ENCODE measurements at regions not wholly inside any gene's neighbourhood (a gene's known extent, or its start where the extent isn't known, plus 50 kb on each side); places are given as distances from the start of the nearest gene placed in this dataset.
"Not testable (repeated sequence)": the region's sequence is repeated elsewhere in the genome, so short reads cannot be mapped to it uniquely, and the experiment has no call there.

DNA sequence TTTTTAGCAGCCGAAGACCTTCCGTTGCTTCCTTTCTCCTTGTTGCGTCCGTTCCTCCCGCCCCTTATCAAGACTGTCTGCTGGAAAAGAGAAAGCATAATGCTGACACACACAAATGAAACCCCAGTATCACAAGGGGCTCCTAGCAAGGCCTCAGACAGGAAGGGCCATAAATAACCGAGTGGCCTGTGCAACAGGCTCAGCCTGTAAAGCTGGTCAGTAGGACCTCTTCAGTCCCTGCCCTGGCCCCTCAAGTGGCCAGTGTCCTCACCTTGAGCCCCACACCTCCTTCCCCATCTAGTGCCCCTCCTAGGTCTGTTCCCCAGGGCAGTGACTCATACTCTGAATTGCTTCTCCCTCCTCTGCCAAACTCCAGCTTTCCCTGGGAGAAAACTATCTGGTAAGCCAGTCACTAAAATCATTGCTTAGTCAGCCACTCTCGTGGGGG is 174.6 kb upstream of the IL12B start:
- DNase-seq: no peak

DNA sequence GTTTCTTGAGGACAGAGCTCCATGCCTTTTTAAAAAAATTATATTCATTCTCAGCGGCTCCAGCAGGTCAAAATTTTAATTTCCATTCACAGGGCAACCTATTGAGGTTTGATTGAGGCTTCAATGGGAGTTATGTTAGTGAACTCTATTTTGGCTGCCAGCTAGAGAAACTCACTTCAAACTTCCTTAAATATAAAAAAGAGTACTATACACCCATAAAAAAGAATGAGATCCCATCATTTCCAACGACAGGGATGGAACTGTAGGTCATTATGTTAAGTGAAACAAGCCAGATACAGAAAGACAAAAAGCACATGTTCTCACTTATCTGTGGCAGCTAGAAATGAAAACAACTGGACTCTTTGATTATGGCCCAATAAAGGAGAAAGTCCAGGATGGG is 176.8 kb upstream of the IL12B start:
- DNase-seq: no peak

DNA sequence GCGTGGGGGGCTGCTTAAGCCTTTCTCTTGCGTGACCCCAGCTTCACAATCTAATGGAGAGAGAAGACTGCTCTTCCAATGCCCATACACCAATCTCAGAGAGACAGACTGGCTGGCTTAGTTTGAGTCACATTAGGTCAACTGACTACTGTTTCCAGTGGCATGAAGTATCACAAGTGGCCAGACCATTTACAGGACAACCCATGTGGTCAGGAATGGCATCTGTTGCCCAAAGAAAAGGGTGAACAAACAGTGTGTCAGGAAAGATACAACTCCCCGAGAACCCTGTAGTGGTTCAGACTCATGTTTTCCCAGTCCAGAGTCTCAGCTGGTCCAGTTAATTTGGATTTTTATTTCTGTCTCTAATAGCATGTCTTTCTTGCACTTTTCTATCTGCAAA is 177.4 kb upstream of the IL12B start:
- DNase-seq: no peak

DNA sequence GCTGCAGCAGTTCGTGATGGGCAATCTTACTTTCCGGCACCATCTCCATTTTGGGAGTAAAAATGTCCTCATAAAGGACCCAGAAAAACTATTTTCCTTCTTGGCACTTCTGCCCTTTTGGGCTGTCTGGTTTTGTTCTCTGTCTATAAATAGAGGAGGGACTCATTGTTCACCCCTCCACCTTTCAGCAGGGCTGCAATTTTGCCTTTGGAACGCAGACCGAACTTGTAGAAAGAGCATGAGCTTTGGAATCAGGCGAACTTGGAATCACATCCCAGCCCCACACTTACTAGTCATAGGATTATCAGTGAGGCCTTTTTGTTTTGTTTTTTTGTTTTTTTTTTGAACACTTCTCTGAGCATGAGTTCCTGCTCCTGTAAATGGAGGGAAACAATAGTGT is 178.1 kb upstream of the IL12B start:
- DNase-seq: no peak

DNA sequence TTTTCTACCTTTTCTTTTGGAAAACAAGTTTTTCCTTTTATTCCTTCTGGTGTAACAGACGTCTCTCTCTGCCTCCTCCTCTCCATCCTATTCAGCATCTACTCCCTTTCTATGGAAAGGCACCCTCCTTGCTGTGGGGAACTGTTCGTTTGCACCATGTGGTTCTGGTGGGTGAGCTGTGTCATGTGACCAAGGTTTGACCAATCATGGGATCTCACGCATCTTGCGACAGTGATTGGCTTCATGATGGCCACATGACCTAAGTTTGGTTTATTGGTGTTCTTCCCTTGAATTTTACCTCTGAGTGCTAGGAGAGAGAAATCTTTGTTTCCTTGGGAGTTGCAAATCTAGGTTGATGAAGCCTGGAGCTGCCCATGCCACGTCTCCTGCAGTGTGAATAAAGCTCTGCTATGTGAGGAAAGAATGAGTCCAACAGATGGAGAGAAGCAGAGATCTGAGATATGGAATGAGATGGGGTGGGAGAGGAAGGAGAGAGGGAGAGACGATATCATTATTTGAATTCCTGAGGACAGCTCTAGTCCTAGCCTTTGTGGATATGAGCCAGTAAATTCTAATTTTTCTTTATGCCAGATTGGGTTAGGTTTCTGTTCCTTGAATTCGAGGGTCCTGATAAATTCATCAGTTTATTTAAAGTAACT is 178.8 kb upstream of the IL12B start:
- DNase-seq: no peak

DNA sequence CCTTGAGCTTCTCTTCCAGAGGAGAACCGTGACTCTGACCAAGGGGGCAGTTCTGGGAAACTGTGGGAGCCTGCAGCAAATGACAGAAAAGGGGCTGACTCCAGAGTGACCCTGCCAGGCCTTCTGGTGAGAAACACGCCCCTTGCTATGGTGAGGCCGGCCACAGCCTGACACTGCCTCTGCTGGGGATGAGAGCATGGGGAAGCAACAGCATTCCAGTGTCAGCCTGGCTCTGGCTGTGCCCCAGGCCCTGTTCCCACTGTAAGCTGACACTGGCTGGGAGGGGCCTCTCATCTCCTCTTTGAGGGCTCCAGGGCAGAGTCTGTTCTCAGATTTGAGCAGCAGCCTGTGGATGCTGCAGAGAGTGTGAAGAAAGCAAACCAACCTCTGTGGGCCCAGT is 180.0 kb upstream of the IL12B start:
- no peak for DNase-seq

DNA sequence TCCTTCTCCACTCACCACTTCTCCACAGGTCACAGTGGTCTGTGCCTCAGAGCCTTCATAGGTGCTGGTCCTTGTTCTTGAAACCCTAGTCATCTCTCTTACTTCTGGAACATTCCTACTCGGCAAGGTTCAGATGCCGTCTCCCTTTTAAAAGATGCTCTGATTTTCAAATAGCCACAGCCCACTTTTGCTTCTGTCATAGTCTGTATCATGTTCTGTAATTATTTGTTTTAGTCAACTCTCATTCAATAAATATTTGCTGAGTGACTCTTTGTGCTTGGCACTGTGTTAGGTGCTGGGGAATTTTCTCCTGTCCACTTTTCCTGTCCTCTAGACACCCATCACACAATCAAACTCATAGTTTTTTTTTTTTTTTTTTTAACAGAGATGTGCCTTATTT is 181.3 kb upstream of the IL12B start:
- DNase-seq: no peak

DNA sequence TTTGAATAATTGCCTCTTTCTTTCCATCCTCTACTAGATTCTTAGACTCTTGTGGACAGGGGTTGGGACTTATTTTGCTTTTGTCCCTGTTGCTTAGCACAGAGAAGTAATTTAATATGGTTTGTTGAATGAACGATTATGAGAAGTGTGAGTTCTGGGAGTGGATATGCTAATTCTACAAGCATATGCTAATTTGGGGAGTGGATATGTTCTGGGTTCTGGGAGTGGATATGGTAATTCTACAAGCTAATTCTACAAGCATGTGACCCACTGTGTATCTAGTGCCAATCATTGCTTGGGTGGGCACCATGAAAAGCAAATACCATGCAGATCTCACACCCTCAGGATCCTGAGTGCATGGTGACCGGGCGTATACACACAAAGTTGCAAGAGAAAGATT is 181.8 kb upstream of the IL12B start:
- DNase-seq: no peak

DNA sequence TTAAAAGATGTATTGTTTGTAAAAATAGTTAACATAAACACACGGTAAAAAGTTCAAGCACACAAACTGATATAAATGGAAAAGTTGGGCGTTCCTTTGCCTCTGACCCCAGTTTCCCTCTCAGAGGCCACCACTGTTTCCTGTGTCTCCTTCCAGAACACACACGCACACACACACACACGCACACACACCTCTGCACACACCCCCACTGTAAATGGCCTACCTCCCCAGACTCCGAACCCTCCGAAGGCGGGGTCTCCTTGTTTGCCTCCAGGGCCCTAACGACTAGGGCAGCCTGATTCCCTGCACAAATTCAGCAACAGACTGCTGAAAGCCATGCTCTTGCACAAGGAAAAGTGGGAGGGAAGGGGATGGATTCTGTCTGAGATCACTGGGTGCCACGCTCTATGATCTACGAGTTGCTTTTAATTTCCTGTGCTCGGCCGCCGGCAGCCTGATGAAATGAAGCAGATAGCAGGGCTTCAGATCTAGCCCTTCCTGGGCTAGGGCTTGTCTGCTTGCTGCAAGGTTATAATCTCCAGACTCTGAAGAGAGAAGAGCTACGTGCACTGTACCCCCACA is 184.0 kb upstream of the IL12B start:
- DNase-seq: no peak

DNA sequence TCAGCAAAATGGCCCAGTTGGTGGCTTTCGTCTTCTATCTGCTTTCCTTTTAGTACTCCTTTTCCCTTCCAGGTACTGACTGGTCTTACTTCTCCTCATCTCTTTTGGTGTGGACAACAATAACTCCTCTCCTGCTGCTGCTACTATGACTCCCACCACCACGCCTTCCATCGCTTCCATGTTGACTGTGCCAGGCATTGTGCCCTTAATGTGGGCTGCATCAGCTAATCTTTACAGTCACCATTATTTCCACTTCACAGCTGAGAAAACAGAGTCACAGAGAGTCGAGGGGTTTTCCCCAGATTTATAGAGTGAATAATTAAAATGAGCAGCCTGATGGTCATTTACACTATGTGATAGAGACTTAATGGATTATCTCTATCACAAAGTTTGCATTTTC is 184.9 kb upstream of the IL12B start:
- no peak for DNase-seq

DNA sequence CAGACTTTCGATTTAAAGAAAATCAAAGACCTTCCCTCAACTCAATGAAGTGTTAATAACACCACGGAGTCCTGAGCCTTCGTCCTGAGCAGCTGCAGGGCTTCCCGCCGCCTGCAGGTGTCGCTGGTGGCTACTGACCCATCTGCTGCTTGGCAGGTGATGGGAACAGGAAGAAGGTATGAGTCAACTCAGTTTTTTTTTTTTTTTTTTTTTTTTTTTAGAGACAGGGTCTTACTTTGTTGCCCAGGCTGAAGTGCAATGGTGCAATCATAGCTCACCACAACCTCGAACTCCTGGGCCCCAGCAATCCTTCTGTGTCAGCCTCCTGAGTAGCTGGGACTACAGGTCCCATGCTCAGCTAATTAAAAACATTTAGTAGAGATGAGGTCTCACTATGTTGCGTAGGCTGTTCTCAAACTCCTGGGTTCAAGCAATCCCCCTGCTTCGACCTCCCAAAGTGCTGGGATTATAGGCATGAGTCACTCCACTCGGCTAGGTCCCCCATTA is 185.7 kb upstream of the IL12B start:
- DNase-seq: peak; percentile 68

DNA sequence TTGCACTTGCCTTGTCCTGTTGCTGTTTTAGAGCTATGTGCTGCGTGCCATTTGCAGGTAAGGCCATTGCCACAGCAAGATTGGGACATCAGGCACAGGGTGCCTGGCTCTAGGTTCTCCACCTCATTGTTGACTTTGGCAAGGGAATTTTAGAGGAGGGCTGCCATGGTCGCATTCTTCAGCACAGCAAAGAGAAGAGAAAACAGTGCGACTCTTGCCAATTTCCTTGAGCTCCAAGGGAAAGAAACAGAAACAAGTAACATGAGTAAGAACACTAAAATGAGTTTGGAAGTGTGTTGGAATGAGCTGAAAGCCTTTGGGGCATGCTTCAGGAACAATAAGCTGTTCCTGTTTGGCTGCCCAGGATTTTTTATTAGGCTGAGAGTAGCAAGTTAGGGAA is 188.1 kb upstream of the IL12B start:
- DNase-seq: no peak

DNA sequence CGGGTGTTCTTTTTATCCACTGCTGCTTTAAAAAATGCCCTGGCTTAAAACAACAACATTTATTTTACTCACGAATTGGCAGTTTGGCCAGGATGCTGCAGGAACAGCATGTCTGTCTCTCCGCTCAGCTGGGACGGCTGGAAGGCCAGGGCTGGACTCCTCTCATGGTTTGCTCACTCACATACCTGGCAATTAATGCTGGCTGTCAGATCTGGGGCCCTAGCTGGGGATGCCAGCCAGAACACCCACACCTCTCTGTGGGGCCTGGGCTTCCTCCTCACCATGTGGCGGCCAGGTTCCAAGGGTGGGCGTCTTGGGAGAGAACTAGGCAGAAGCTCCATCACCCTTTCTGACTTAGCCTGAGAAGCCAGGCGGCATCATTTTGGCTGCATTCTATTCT is 189.1 kb upstream of the IL12B start:
- DNase-seq: no peak

DNA sequence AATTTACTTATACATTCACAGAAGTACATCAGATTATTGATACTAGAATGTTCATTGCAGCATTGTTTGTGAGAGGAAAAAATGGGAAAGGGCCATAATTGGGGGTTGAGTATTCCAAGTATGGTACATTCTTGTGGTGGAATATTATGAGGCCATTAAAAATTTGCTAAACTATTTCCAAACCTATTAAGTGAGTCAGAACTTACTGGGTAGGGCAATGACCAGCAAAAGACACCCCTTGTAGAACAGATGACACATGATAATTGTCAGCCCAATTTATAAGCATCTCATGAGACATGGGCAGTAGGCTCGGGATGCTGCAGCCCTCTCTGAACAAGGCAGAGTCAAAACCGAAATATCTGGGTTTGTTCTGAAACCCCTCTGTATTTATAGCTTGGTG is 192.6 kb upstream of the IL12B start:
- no peak for DNase-seq

DNA sequence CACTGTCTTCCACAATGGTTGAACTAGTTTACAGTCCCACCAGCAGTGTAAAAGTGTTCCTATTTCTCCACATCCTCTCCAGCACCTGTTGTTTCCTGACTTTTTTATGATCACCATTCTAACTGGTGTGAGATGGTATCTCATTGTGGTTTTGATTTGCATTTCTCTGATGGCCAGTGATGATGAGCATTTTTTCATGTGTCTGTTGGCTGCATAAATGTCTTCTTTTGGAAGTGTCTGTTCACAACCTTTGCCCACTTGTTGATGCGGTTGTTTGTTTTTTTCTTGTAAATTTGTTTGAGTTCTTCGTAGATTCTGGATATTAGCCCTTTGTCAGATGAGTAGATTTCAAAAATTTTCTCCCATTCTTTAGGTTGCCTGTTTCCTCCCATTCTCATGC is 194.0 kb upstream of the IL12B start:
- DNase-seq: not testable (repeated sequence)

DNA sequence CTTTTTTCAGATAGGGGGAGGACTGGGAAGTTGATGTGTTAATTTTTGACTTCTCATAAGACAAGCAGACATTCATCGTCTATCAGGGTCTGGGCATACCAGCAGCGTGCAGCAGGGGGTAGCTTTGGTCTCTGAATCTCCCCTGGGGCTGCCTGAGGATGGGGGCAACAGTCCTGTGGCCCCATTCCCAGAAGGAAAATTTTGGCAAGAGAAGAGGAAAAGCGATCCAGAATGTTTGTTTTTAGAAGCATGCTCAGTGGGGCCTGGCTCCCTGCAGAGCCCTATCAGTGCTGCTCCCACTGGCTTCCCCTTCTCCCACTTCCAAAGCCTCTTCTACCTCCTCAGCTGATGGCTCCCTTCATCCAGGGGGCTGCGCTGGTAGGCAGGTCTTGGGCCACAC is 194.8 kb upstream of the IL12B start:
- DNase-seq: no peak

DNA sequence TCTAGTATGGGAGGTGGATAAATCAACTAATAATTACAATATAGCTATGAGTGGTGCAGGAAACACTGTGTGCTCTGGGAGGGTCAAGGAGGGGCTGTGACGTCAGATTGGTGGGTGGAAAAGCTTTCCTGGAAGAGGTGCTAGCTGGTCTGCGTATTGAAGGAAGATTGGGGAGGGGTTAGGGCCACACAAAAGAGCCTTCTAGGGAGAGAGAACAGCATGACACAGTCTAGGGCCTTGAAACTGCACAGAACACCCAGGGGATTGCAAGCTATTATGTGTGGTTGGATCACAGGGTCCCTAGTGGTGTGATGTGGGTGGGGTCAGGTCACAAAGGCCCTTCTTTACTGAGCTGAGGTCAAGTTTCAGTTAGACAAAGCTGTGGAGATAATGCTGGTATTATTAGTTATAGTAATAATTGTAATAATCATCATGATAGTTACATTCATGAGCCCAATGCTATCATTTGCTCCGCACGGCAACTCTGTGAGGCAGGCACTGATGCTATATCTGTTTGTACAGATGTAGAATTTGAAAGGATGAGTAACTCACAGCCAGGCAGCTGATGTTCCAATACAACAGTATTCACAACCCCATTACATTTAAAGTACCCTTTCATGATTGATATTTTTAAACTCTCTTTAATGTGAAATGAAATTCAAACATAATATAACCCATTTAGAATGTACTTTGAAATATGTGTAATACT is 197.4 kb upstream of the IL12B start:
- DNase-seq: no peak

DNA sequence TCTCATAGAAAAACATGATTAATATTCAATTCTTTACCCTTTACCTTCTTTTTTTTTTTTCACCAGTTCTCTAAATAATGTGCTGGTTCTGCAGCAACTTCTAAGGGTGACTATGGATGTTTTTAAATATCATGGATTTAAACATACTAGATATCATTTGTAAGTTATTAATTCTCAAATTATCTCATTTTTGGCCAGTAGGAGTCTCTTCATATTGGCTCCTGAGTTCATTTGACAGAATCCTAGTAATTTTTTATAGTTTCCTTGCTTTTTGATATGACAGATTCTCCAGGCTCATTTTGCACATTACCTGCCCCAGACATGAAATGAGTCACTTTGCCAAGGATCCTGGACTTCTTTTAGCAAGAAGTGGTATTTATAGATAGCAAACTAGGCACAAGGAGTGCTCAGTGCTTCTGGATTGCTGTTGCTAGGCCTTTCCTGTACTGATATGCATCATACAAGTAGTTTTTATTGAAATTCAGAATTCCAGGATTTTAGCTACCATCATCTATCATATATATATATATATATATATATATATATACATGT is 201.3 kb upstream of the IL12B start:
- no peak for DNase-seq

DNA sequence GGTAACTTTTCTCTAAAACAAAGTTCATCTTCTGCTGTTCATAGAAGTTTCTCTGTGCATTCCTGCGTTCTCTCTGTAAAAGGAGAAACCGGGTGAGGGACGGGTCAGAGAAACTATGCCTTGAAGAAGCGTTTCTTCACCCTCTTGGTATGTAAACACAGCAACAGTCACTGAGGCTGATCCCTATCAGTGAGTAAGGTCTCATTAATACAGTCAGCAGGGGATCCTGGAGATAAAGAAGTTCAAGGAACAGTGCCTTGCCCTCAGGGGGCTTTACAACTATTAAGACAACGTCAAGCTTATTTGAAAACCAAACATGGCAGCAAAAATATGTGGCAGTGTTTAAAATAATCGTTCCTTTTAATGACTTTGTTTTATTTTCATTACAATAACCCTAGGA is 202.9 kb upstream of the IL12B start:
- no peak for DNase-seq

DNA sequence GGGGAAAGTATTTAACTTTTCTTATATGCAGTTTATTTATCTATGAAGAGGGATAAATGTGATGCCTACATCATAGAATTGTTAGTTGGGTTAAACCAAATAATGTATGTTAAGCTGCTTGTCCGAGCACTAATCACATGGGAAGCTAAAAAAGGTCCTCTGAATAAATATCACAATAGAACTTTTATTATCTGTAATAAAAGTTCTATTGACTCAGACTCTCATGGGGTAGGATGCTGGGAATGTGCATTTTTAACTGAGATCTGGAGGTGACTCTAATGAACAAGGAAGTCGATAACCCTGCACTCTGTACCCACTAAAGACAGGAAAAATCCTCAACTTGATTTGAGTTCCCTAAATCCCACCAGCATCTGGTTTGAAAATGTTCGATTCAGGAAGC is 205.9 kb upstream of the IL12B start:
- no peak for DNase-seq

DNA sequence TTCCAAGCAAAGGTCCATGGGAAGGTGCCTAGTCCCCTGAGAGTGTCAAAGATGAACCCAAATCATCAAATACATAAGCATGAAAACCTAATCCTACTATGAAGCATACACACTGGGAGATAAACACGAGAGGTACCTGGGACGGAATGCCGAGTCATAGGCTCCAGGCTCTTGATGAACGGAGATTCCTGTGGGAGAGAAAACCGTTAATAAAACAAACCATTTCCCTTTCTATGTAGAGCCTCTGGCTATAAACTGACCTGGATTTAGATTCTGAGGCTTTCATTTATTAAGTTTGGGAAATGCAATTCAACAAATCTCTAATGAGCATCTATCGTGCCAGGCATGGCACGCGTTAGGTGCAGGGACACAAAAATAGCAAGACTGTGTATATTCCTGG is 206.4 kb upstream of the IL12B start:
- no peak for DNase-seq

DNA sequence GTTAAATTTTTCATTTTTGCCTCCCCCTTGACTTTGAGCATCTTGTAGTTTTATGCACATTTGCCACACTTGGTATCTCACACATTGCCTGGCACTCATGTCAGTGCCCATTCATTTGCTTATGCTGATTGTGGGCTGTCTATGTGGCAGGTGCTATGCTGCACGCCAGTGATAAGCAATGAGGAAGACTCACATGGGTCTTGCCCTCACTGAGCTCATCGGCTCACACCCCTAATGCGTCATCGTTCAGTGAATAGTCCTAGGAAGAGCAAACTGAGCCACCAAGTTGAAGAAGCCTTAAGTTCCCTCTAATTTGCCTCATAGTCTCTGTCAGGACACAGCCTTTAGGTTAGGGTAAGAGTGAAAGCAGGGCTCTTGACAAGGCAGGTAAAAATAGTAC is 209.4 kb upstream of the IL12B start:
- no peak for DNase-seq

DNA sequence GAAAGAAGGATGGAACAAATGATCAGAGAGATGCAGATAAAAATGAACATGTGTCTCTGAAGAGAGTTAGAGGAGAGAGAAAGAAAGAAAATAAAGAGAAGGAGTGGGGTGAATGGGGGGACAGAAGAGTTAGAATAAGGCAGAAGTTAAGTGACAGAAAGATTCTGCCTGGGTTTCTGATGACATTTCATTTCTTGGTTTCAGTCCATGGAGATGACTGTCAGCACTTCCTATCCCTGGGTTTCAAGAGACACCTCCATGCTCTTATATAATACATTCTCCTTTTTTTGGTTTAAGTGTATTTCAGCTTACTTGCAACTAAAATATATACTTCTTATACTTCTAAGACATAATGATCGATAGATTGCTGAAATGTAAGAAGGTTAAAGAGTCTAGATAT is 213.0 kb upstream of the IL12B start:
- no peak for DNase-seq

DNA sequence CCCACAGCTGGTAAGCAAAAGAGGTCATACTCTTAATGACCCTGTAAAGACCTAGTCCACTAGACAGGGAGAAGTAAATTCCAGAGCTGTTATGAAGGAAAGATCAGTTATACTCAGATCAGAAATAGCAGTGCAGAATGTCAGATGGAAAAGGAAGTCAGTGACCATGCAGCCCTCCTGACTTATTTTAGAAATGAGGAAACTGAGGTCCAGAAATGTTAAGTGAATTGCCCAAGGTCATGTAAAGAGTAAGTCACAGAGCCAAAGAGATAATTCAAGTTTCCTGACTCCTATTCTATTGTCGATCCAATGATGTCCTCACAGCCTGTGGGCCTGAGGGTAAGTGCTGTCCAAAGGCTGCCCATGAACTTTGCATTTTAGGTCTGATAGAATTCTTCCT is 214.9 kb upstream of the IL12B start:
- DNase-seq: no peak

All from activated T-cell treated with anti-CD3 and anti-CD28 coated beads, Interleukin-2, amount 50 U/mL, for 1 hour (primary cell).